ENCODE measurements at regions not wholly inside any gene's neighbourhood (a gene's known extent, or its start where the extent isn't known, plus 50 kb on each side); places are given as distances from the start of the nearest gene placed in this dataset.

- no peaks in the 10 kb centered on the region for H3K27me3 ChIP-seq (replicated peaks)
- no peak for TF ChIP-seq CTCF (IDR thresholded peaks at IDR 0.05; ENCODE audit: low read depth, low read length, missing control alignments)
- DNase-seq: no peak
- peak overlapping the region; percentile 54 for H3K27ac ChIP-seq
- in situ Hi-C loops (cut with HindIII; ENCODE audit: low pct_ligation_motif_present, low sequenced_read_pairs): no loop called here
- H3K36me3 ChIP-seq (replicated peaks): no peaks in the 10 kb centered on the region
- no peak overlapping the region for H3K4me3 ChIP-seq (ENCODE audit: low read depth, low read length)
These were observed 53.1 kb upstream of the TSPAN5 start for GRCh38 chr4:98711526-98711925.

- Histone ChIP-seq H3K27ac (peak overlapping the region; percentile 54), H3K36me3 (replicated peaks) (no peaks in the 10 kb centered on the region), H3K27me3 (replicated peaks) (no peaks in the 10 kb centered on the region), H3K4me3 (ENCODE audit: low read depth, low read length) (no peak overlapping the region)
- no peak for TF ChIP-seq CTCF (IDR thresholded peaks at IDR 0.05; ENCODE audit: low read depth, low read length, missing control alignments)
- in situ Hi-C loops (cut with HindIII; ENCODE audit: low pct_ligation_motif_present, low sequenced_read_pairs): no loop called here
- DNase-seq: peak; percentile 41
These were observed 52.4 kb upstream of the TSPAN5 start for GRCh38 chr4:98710831-98711230.
